COR-L47 (cell line): ENCODE measurements at regions not wholly inside any gene's neighbourhood (a gene's known extent, or its start where the extent isn't known, plus 50 kb on each side); places are given as distances from the start of the nearest gene placed in this dataset.
"Not testable (repeated sequence)": the region's sequence is repeated elsewhere in the genome, so short reads cannot be mapped to it uniquely, and the experiment has no call there.

Source experiments
- DNase-seq: peaks from one replicate; lab custom pipeline; 2025; lab: John Stamatoyannopoulos, UW

GRCh38 chr6:111925296-111925695, 52.0 kb upstream of the FYN start:
- no peak for DNase-seq

GRCh38 chr6:111926731-111927302, 53.6 kb upstream of the FYN start:
- DNase-seq = no peak

- DNase-seq = peak; percentile 86
Observed at GRCh38 chr6:111927321-111927720, 54.1 kb upstream of the FYN start.

GRCh38 chr6:111928139-111928538, 54.9 kb upstream of the FYN start:
- no peak for DNase-seq

- peak; percentile 15 for DNase-seq
Observed at GRCh38 chr6:111934611-111935010, 61.4 kb upstream of the FYN start.

GRCh38 chr6:111936718-111937117, 63.5 kb upstream of the FYN start:
- no peak for DNase-seq

- peak; percentile 41 for DNase-seq
Observed at GRCh38 chr6:111938710-111939109, 65.5 kb upstream of the FYN start.

- no peak for DNase-seq
Observed at GRCh38 chr6:111939902-111940301, 66.7 kb upstream of the FYN start.

GRCh38 chr6:111940801-111941200, 67.5 kb upstream of the FYN start:
- DNase-seq = no peak

GRCh38 chr6:111941686-111942330, 68.6 kb upstream of the FYN start:
- no peak for DNase-seq

- no peak for DNase-seq
Observed at GRCh38 chr6:111942561-111942960, 69.3 kb upstream of the FYN start.

GRCh38 chr6:111943266-111943665, 70.0 kb upstream of the FYN start:
- no peak for DNase-seq

GRCh38 chr6:111943726-111944125, 70.5 kb upstream of the FYN start:
- no peak for DNase-seq

GRCh38 chr6:111944541-111944940, 71.3 kb upstream of the FYN start:
- no peak for DNase-seq

GRCh38 chr6:111949546-111949945, 76.3 kb upstream of the FYN start:
- peak; percentile 8 for DNase-seq

GRCh38 chr6:111949984-111950383, 76.7 kb upstream of the FYN start:
- not testable (repeated sequence) for DNase-seq

GRCh38 chr6:111950661-111951496, 77.6 kb upstream of the FYN start:
- DNase-seq = peak; percentile 80

- peak; percentile 42 for DNase-seq
Observed at GRCh38 chr6:111951497-111952085, 78.3 kb upstream of the FYN start.

- no peak for DNase-seq
Observed at GRCh38 chr6:111952274-111952673, 79.0 kb upstream of the FYN start.

GRCh38 chr6:111952821-111953540, 79.7 kb upstream of the FYN start:
- no peak for DNase-seq

- DNase-seq = no peak
Observed at GRCh38 chr6:111956098-111956497, 82.8 kb upstream of the FYN start.
